H1 (cell line): ENCODE measurements at regions not wholly inside any gene's neighbourhood (a gene's known extent, or its start where the extent isn't known, plus 50 kb on each side); places are given as distances from the start of the nearest gene placed in this dataset.
"Not testable (repeated sequence)": the region's sequence is repeated elsewhere in the genome, so short reads cannot be mapped to it uniquely, and the experiment has no call there.

ENCODE experiments used
- CTCF ChIA-PET: fragments of 300-600 bp; sonication (Branson Sonifier 250); formaldehyde crosslinking; loops from one replicate; lab custom pipeline; 2021; ENCODE audit not compliant: partially characterized antibody; lab: Charles Lee
- POLR2A ChIA-PET: fragments of 300-600 bp; sonication (Branson Sonifier 250); formaldehyde crosslinking; loops from one replicate; lab custom pipeline; 2021; ENCODE audit warnings: inconsistent platforms; ENCODE audit not compliant: partially characterized antibody; lab: Charles Lee
- DNase-seq, 2 experiments: peaks; one replicate each; pipeline versions ENCODE4 v3.0.0 to v3.0.0-alpha.2; 2010 to 2022; ENCODE audit warnings: low spot score in 2 of 2, low read depth in 1 of 2, mixed read lengths in 1 of 2
- FAIRE-seq: peaks from 2 replicates; lab custom pipeline; 2011; peaks lifted over from hg19 to GRCh38; lab: Jason Lieb, UNC
- H2AFZ ChIP-seq: 2 replicates; pipeline ENCODE4 v1.8.1; 2012; ENCODE audit warnings: low read length, inconsistent platforms
- H2AK5ac ChIP-seq: 2 replicates; pipeline ENCODE4 v1.6.1; 2013; ENCODE audit warnings: low read depth, low read length
- H2BK120ac ChIP-seq: replicated peaks from 2 replicates; pipeline ENCODE3; 2013; ENCODE audit warnings: low read depth, low read length, inconsistent platforms
- H2BK12ac ChIP-seq: 2 replicates; pipeline ENCODE4 v1.6.1; 2013; ENCODE audit warnings: low read depth, low read length
- H2BK15ac ChIP-seq: 2 replicates; pipeline ENCODE4 v1.6.1; 2013; ENCODE audit warnings: low read length
- H2BK20ac ChIP-seq: 2 replicates; pipeline ENCODE4 v1.6.1; 2013; ENCODE audit warnings: low read length
- H2BK5ac ChIP-seq: 2 replicates; pipeline ENCODE4 v1.6.1; 2013; ENCODE audit warnings: low read depth, low read length
- H3K14ac ChIP-seq: 2 replicates; pipeline ENCODE4 v1.6.1; 2013; ENCODE audit warnings: inconsistent platforms; ENCODE audit not compliant: insufficient read length
- H3K18ac ChIP-seq: 2 replicates; pipeline ENCODE4 v1.6.1; 2013; ENCODE audit warnings: low read length; ENCODE audit errors: extremely low read depth
- H3K23ac ChIP-seq: 2 replicates; pipeline ENCODE4 v1.6.1; 2013; ENCODE audit warnings: inconsistent platforms; ENCODE audit not compliant: insufficient read length
- H3K23me2 ChIP-seq: 2 replicates; pipeline ENCODE4 v1.6.1; 2013; ENCODE audit warnings: low read depth, low read length
- H3K27ac ChIP-seq: 2 replicates; pipeline ENCODE4 v1.6.1; 2011; ENCODE audit warnings: low read depth, low read length, inconsistent platforms
- H3K27me3 ChIP-seq, 4 experiments: replicated peaks in 1 of 4; 1 replicate in 1 of 4; 2 replicates in 3 of 4; pipeline versions ENCODE4 v1.6.1 to v1.8.1; 2011 to 2013; ENCODE audit warnings: low read length in 3 of 4, mild to moderate bottlenecking in 3 of 4, inconsistent platforms in 2 of 4, mixed read lengths in 2 of 4, moderate library complexity in 1 of 4; ENCODE audit not compliant: control insufficient read depth in 3 of 4, insufficient read depth in 3 of 4; ENCODE audit errors: extremely low read depth in 1 of 4
- H3K36me3 ChIP-seq, 4 experiments: 2 replicates each; pipeline versions ENCODE4 v1.6.1 to v1.8.1; 2011 to 2013; ENCODE audit warnings: mild to moderate bottlenecking in 4 of 4, low read length in 3 of 4, moderate library complexity in 2 of 4, control low read depth in 1 of 4, inconsistent platforms in 1 of 4; ENCODE audit not compliant: insufficient read depth in 4 of 4, control insufficient read depth in 2 of 4
- H3K4ac ChIP-seq: replicated peaks from 2 replicates; pipeline ENCODE3; 2013; ENCODE audit warnings: low read length, low read depth, mixed read lengths, inconsistent platforms; ENCODE audit not compliant: insufficient read length
- H3K4me1 ChIP-seq, 4 experiments: replicated peaks in 1 of 4; 1 replicate in 1 of 4; 2 replicates in 3 of 4; pipeline versions ENCODE4 v1.6.1 to v1.8.1; 2011 to 2013; ENCODE audit warnings: low read length in 3 of 4, inconsistent platforms in 2 of 4, mixed read lengths in 1 of 4; ENCODE audit not compliant: insufficient read depth in 4 of 4, control insufficient read depth in 3 of 4
- H3K4me2 ChIP-seq, 2 experiments: 2 replicates each; pipeline versions ENCODE4 v1.6.1 to v1.8.1; 2011 to 2013; ENCODE audit warnings: low read depth in 2 of 2, low read length in 2 of 2, control low read depth in 1 of 2, inconsistent platforms in 1 of 2, mild to moderate bottlenecking in 1 of 2; ENCODE audit not compliant: insufficient read depth in 1 of 2
- H3K4me3 ChIP-seq, 4 experiments: fragments of 200-600, 300-600 bp in 1 of 4; sonication (generic), shearing (Covaris generic), sonication (Bioruptor Twin) in 1 of 4; 2 replicates each; pipeline versions ENCODE4 v1.5.1 to v1.8.1; 2011 to 2016; ENCODE audit warnings: low read length in 4 of 4, low read depth in 3 of 4, control low read depth in 2 of 4, inconsistent platforms in 2 of 4, mild to moderate bottlenecking in 2 of 4, mixed read lengths in 1 of 4, moderate library complexity in 1 of 4; ENCODE audit not compliant: insufficient read depth in 2 of 4; ENCODE audit errors: extremely low read depth in 1 of 4
- H3K56ac ChIP-seq: replicated peaks from 2 replicates; pipeline ENCODE3; 2013; ENCODE audit warnings: low read depth, mild to moderate bottlenecking, mixed read lengths, low read length, inconsistent platforms; ENCODE audit not compliant: insufficient read length
- H3K79me1 ChIP-seq: 2 replicates; pipeline ENCODE4 v1.6.1; 2013; ENCODE audit warnings: low read depth, low read length, control low read depth
- H3K79me2 ChIP-seq, 2 experiments: 2 replicates each; pipeline versions ENCODE4 v1.6.1 to v1.8.1; 2012 to 2013; ENCODE audit warnings: low read length in 2 of 2, mild to moderate bottlenecking in 2 of 2, inconsistent platforms in 1 of 2; ENCODE audit not compliant: insufficient read depth in 2 of 2, control insufficient read depth in 1 of 2
- H3K9ac ChIP-seq, 4 experiments: replicated peaks in 1 of 4; 1 replicate in 1 of 4; 2 replicates in 3 of 4; pipeline versions ENCODE4 v1.6.1 to v1.8.1; 2011 to 2013; ENCODE audit warnings: low read depth in 3 of 4, low read length in 3 of 4, control low read depth in 2 of 4, mild to moderate bottlenecking in 2 of 4, moderate library complexity in 2 of 4, inconsistent platforms in 1 of 4; ENCODE audit errors: extremely low read depth in 1 of 4
- H3K9me3 ChIP-seq, 2 experiments: 2 replicates each; pipeline versions ENCODE4 v1.6.1 to v1.8.1; 2012 to 2013; ENCODE audit warnings: mild to moderate bottlenecking in 2 of 2, moderate library complexity in 2 of 2, control low read depth in 1 of 2, inconsistent platforms in 1 of 2, low read depth in 1 of 2, low read length in 1 of 2, mixed read lengths in 1 of 2; ENCODE audit not compliant: insufficient read depth in 2 of 2
- H4K20me1 ChIP-seq, 2 experiments: replicated peaks in 1 of 2; 2 replicates each; pipeline versions ENCODE3 to v1.8.1; 2011 to 2013; ENCODE audit warnings: inconsistent platforms in 2 of 2, low read length in 2 of 2, mild to moderate bottlenecking in 1 of 2; ENCODE audit not compliant: insufficient read depth in 2 of 2, control insufficient read depth in 1 of 2
- H4K5ac ChIP-seq: 2 replicates; pipeline ENCODE4 v1.6.1; 2013; ENCODE audit warnings: low read length, low read depth, mixed read lengths, inconsistent platforms; ENCODE audit not compliant: insufficient read length
- H4K8ac ChIP-seq: 2 replicates; pipeline ENCODE4 v1.8.0; 2013; ENCODE audit warnings: mild to moderate bottlenecking, moderate library complexity, low read length, inconsistent platforms; ENCODE audit not compliant: insufficient read depth; ENCODE audit errors: extremely low read depth
- H4K91ac ChIP-seq: replicated peaks from 2 replicates; pipeline ENCODE3; 2013; ENCODE audit warnings: low read length, mixed read lengths, inconsistent platforms; ENCODE audit not compliant: insufficient read length
- WGBS, 2 experiments: shearing (Covaris generic) in 1 of 2; methylation state at CpG; one replicate each; pipeline versions ENCODE4 v1.1.6 to v1.1.7; 2013 to 2015; ENCODE audit warnings: low lambda C conversion rate in 2 of 2, mixed read lengths in 2 of 2, inconsistent platforms in 1 of 2, low coverage in 1 of 2, missing lambda C conversion rate in 1 of 2; ENCODE audit not compliant: insufficient replicate concordance in 2 of 2, insufficient coverage in 1 of 2, insufficient read length in 1 of 2; ENCODE audit errors: extremely low coverage in 1 of 2, missing lambda C conversion rate in 1 of 2; 5-methylcytosine and 5-hydroxymethylcytosine counted together

DNA sequence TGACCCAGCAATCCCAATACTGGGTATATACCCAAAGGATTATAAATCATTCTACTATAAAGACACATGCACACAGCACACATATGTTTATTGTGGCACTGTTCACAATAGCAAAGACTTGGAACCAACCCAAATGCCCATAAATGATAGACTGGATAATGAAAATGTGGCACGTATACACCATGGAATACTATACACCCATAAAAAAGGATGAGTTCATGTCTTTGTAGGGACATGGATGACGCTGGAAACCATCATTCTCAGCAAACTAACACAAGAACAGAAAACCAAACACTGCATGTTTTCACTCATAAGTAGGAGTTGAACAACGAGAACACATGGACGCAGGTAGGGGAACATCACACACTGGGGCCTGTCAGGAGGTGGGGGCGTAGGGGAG is 159.3 kb upstream of the EXOC2 start:
- H4K91ac ChIP-seq, H3K79me2 ChIP-seq, FAIRE-seq, H2AK5ac ChIP-seq, H4K8ac ChIP-seq, H2BK12ac ChIP-seq, CTCF ChIA-PET, H3K23ac ChIP-seq, H3K4me2 ChIP-seq, H3K4me1 ChIP-seq, H2BK120ac ChIP-seq, H2BK5ac ChIP-seq, H2AFZ ChIP-seq, H3K4me3 ChIP-seq, H3K23me2 ChIP-seq, H4K20me1 ChIP-seq, H3K18ac ChIP-seq, H3K27ac ChIP-seq, H3K36me3 ChIP-seq, H2BK15ac ChIP-seq, H2BK20ac ChIP-seq, H3K9me3 ChIP-seq, H3K79me1 ChIP-seq, H3K4ac ChIP-seq, DNase-seq, H3K9ac ChIP-seq, H3K56ac ChIP-seq, H3K14ac ChIP-seq, POLR2A ChIA-PET, H4K5ac ChIP-seq, H3K27me3 ChIP-seq: not testable (repeated sequence)
- WGBS, 2 experiments, result 95% methylated on average over 5 of the region's 5 CpGs; no CpG with 5 or more reads in 1 of the 2 experiments
